ENCODE measurements at regions not wholly inside any gene's neighbourhood (a gene's known extent, or its start where the extent isn't known, plus 50 kb on each side); places are given as distances from the start of the nearest gene placed in this dataset.
"Not testable (repeated sequence)": the region's sequence is repeated elsewhere in the genome, so short reads cannot be mapped to it uniquely, and the experiment has no call there.

- POLR2A ChIA-PET (ENCODE audit: low non-redundant PET): no interaction called here
- no peak for TF ChIP-seq CTCF (conservative IDR thresholded peaks at IDR 0.05; ENCODE audit: low read depth)
- CTCF ChIA-PET: no interaction called here
- no peak overlapping the region for H3K27ac ChIP-seq
- DNase-seq (ENCODE audit: low spot score): no peak
Measured at GRCh38 chr1:30519201-30519763, 204.1 kb downstream of the MATN1 start.

GRCh38 chr1:30518696-30519095 lies 204.7 kb downstream of the MATN1 start:
- no peak for DNase-seq (ENCODE audit: low spot score)
- no peak for TF ChIP-seq CTCF (conservative IDR thresholded peaks at IDR 0.05; ENCODE audit: low read depth)
- POLR2A ChIA-PET (ENCODE audit: low non-redundant PET): no interaction called here
- CTCF ChIA-PET: no interaction called here
- H3K27ac ChIP-seq: no peak overlapping the region

GRCh38 chr1:30518186-30518585 lies 205.2 kb downstream of the MATN1 start:
- CTCF ChIA-PET: no interaction called here
- no peak overlapping the region for H3K27ac ChIP-seq
- TF ChIP-seq CTCF (conservative IDR thresholded peaks at IDR 0.05; ENCODE audit: low read depth): no peak
- no peak for DNase-seq (ENCODE audit: low spot score)
- POLR2A ChIA-PET (ENCODE audit: low non-redundant PET): no interaction called here

GRCh38 chr1:30517666-30518065 lies 205.7 kb downstream of the MATN1 start:
- DNase-seq (ENCODE audit: low spot score); POLR2A ChIA-PET (ENCODE audit: low non-redundant PET); CTCF ChIA-PET; H3K27ac ChIP-seq: not testable (repeated sequence)

- POLR2A ChIA-PET (ENCODE audit: low non-redundant PET); CTCF ChIA-PET: not testable (repeated sequence)
Measured at GRCh38 chr1:30517241-30517640, 206.1 kb downstream of the MATN1 start.

GRCh38 chr1:30516485-30516858 lies 206.9 kb downstream of the MATN1 start:
- no peak overlapping the region for H3K27ac ChIP-seq
- DNase-seq (ENCODE audit: low spot score): no peak
- CTCF ChIA-PET: no interaction called here
- TF ChIP-seq CTCF (conservative IDR thresholded peaks at IDR 0.05; ENCODE audit: low read depth): no peak
- POLR2A ChIA-PET (ENCODE audit: low non-redundant PET): no interaction called here

More at GRCh38 chr1:30517241-30517640, 206.1 kb downstream of the MATN1 start:
- DNase-seq (ENCODE audit: low spot score); H3K27ac ChIP-seq: not testable (repeated sequence)

GRCh38 chr1:30515755-30516484 lies 207.5 kb downstream of the MATN1 start:
- DNase-seq (ENCODE audit: low spot score): no peak
- no peak for TF ChIP-seq CTCF (conservative IDR thresholded peaks at IDR 0.05; ENCODE audit: low read depth)
- POLR2A ChIA-PET (ENCODE audit: low non-redundant PET): no interaction called here
- CTCF ChIA-PET: no interaction called here
- H3K27ac ChIP-seq: no peak overlapping the region

Data from RWPE1 (cell line).